ENCODE measurements at regions not wholly inside any gene's neighbourhood (a gene's known extent, or its start where the extent isn't known, plus 50 kb on each side); places are given as distances from the start of the nearest gene placed in this dataset.

DNA sequence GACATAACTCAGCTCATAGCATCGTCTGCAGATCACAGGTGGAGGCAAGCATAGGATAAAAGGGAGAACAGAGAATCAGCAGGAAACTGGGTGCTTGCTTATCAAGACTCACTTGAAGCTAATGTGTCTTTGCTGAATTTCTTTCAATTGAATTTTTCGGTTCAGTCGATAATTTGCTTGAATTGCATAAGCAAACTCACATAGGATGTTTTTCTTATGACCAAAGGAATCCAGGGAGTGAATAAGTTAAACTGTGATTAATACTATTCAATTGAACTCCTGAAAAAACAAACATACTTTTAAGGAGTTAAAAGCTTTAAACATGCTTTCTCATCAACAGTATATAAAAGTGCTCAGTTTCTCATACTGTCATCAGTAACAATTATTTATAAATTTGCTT is 707.1 kb upstream of the ACVR2A start:
- in situ Hi-C loops (cut with HindIII; ENCODE audit: low pct_unique_long_range_greater_than_20kb, low sequenced_read_pairs) (no loop called here), intact Hi-C loops (cut with micrococcal nuclease; ENCODE audit: unreplicated experiment) (no loop called here)
- POLR2A ChIA-PET, result no interaction called here
- BruUV-seq (replicated peaks), result no TSS peak
- CTCF ChIA-PET, result no interaction called here
- no peak overlapping the region for H3K4me3 ChIP-seq (ENCODE audit: low read depth in 2 of 2, low read length in 2 of 2)
- H3K27me3 ChIP-seq (ENCODE audit: control insufficient read depth, insufficient read depth, low read length), result no peaks in the 10 kb centered on the region
- no peaks in the 10 kb centered on the region for H3K36me3 ChIP-seq (ENCODE audit: control insufficient read depth, insufficient read depth, low read length)
- DNase-seq (ENCODE audit: low read depth, low spot score) (no peak), ATAC-seq (no peak)
- H3K27ac ChIP-seq (ENCODE audit: low read length), result no peak overlapping the region
- TF ChIP-seq, protein P1, sequence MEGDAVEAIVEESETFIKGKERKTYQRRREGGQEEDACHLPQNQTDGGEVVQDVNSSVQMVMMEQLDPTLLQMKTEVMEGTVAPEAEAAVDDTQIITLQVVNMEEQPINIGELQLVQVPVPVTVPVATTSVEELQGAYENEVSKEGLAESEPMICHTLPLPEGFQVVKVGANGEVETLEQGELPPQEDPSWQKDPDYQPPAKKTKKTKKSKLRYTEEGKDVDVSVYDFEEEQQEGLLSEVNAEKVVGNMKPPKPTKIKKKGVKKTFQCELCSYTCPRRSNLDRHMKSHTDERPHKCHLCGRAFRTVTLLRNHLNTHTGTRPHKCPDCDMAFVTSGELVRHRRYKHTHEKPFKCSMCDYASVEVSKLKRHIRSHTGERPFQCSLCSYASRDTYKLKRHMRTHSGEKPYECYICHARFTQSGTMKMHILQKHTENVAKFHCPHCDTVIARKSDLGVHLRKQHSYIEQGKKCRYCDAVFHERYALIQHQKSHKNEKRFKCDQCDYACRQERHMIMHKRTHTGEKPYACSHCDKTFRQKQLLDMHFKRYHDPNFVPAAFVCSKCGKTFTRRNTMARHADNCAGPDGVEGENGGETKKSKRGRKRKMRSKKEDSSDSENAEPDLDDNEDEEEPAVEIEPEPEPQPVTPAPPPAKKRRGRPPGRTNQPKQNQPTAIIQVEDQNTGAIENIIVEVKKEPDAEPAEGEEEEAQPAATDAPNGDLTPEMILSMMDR (IDR thresholded peaks at IDR 0.05), result no peak
- H3K4me1 ChIP-seq (ENCODE audit: control insufficient read depth, insufficient read depth, low read length), result no peaks in the 10 kb centered on the region
- no peaks in the 10 kb centered on the region for H3K9me3 ChIP-seq (ENCODE audit: control insufficient read depth, insufficient read depth, low read depth, low read length)

DNA sequence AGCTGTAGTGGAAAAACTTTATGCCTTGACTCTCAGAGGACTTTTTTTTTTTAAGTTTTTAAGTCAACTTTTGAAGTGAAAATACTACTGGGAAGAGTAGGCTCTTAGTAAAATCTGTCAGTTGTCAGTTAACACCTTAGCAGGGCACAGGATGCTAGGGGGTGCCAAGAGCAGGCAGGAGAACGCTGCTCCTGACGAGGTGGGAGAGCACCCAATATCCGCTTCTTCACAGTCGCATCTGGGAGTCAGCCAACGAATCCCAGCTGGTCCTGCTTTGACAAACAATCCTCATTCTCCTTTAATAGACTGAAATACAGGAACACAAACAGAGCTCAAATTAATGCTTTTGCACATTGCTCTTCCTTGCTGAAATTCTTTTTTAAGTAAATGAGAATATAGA is 709.5 kb upstream of the ACVR2A start:
- no peak overlapping the region for H3K27ac ChIP-seq (ENCODE audit: low read length)
- intact Hi-C loops (cut with micrococcal nuclease; ENCODE audit: unreplicated experiment), result no loop called here
- no peak overlapping the region for H3K4me3 ChIP-seq (ENCODE audit: low read depth in 2 of 2, low read length in 2 of 2)
- in situ Hi-C loops (cut with HindIII; ENCODE audit: low pct_unique_long_range_greater_than_20kb, low sequenced_read_pairs), result no loop called here
- H3K27me3 ChIP-seq (ENCODE audit: control insufficient read depth, insufficient read depth, low read length), result no peaks in the 10 kb centered on the region
- no peaks in the 10 kb centered on the region for H3K4me1 ChIP-seq (ENCODE audit: control insufficient read depth, insufficient read depth, low read length)
- no peaks in the 10 kb centered on the region for H3K36me3 ChIP-seq (ENCODE audit: control insufficient read depth, insufficient read depth, low read length)
- no peaks in the 10 kb centered on the region for H3K9me3 ChIP-seq (ENCODE audit: control insufficient read depth, insufficient read depth, low read depth, low read length)
- no peak for DNase-seq (ENCODE audit: low read depth, low spot score)
- ATAC-seq, result no peak
- CTCF ChIA-PET, result no interaction called here
- POLR2A ChIA-PET, result no interaction called here
- no peak for TF ChIP-seq SIN3A (IDR thresholded peaks at IDR 0.05; ENCODE audit: borderline replicate concordance, insufficient read depth, low read depth, low read length)
- TF ChIP-seq TCF7L2 (IDR thresholded peaks at IDR 0.05; ENCODE audit: low read depth, low read length), result no peak
- TF ChIP-seq, protein P2, sequence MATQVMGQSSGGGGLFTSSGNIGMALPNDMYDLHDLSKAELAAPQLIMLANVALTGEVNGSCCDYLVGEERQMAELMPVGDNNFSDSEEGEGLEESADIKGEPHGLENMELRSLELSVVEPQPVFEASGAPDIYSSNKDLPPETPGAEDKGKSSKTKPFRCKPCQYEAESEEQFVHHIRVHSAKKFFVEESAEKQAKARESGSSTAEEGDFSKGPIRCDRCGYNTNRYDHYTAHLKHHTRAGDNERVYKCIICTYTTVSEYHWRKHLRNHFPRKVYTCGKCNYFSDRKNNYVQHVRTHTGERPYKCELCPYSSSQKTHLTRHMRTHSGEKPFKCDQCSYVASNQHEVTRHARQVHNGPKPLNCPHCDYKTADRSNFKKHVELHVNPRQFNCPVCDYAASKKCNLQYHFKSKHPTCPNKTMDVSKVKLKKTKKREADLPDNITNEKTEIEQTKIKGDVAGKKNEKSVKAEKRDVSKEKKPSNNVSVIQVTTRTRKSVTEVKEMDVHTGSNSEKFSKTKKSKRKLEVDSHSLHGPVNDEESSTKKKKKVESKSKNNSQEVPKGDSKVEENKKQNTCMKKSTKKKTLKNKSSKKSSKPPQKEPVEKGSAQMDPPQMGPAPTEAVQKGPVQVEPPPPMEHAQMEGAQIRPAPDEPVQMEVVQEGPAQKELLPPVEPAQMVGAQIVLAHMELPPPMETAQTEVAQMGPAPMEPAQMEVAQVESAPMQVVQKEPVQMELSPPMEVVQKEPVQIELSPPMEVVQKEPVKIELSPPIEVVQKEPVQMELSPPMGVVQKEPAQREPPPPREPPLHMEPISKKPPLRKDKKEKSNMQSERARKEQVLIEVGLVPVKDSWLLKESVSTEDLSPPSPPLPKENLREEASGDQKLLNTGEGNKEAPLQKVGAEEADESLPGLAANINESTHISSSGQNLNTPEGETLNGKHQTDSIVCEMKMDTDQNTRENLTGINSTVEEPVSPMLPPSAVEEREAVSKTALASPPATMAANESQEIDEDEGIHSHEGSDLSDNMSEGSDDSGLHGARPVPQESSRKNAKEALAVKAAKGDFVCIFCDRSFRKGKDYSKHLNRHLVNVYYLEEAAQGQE (IDR thresholded peaks at IDR 0.05; ENCODE audit: insufficient read depth in 1 of 2, low read depth in 2 of 2, low read length in 1 of 2), result no peak
- BruUV-seq (replicated peaks), result no TSS peak

DNA sequence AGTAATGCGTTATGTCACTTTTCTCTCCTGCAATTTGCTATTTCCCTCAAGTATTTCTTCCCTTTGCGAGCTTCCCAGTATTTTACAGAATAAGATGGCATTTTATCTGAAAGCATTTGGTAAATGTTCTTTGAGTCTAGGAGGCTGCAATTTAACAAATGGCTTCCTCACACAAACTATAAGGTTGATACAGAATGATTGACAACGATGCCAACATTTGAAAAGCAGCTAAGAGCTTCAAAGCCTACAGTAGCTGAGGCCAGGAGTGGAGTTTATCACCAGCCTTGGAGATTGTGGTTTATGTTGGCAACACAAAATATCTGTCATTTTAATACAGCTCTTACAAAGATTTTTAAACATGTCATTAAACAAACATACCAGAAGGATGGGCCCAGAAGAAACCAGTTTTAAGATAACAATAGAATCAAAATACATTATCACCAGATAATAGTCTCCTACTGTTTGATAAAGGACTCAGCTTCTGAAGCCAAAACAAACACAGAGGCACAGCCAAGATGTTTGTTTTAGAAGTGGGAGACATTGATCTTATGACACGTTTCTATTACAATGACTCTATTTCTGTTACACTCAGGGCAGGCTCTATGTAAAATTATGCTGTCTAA is 711.4 kb upstream of the ACVR2A start:
- Histone ChIP-seq H3K4me1 (ENCODE audit: control insufficient read depth, insufficient read depth, low read length) (no peaks in the 10 kb centered on the region), H3K27me3 (ENCODE audit: control insufficient read depth, insufficient read depth, low read length) (no peaks in the 10 kb centered on the region), H3K9me3 (ENCODE audit: control insufficient read depth, insufficient read depth, low read depth, low read length) (no peaks in the 10 kb centered on the region), H3K4me3 (ENCODE audit: low read depth in 2 of 2, low read length in 2 of 2) (no peak overlapping the region), H3K27ac (ENCODE audit: low read length) (no peak overlapping the region), H3K36me3 (ENCODE audit: control insufficient read depth, insufficient read depth, low read length) (no peaks in the 10 kb centered on the region)
- CTCF ChIA-PET, result no interaction called here
- intact Hi-C loops (cut with micrococcal nuclease; ENCODE audit: unreplicated experiment) (no loop called here), in situ Hi-C loops (cut with HindIII; ENCODE audit: low pct_unique_long_range_greater_than_20kb, low sequenced_read_pairs) (no loop called here)
- no TSS peak for BruUV-seq (replicated peaks)
- DNase-seq (ENCODE audit: low read depth, low spot score), result no peak
- TF ChIP-seq, protein P1 (IDR thresholded peaks at IDR 0.05), result no peak
- TF ChIP-seq POLR2AphosphoS5 (IDR thresholded peaks at IDR 0.05; ENCODE audit: low read depth, low read length), result no peak
- no peak for TF ChIP-seq SIN3A (IDR thresholded peaks at IDR 0.05; ENCODE audit: borderline replicate concordance, insufficient read depth, low read depth, low read length)
- no peak for TF ChIP-seq TCF7L2 (IDR thresholded peaks at IDR 0.05; ENCODE audit: low read depth, low read length)
- TF ChIP-seq, protein P2 (IDR thresholded peaks at IDR 0.05; ENCODE audit: insufficient read depth in 1 of 2, low read depth in 2 of 2, low read length in 1 of 2), result no peak
- ATAC-seq, result no peak
- POLR2A ChIA-PET, result no interaction called here
